Smooth muscle cell (in vitro differentiated cells): ENCODE measurements at regions not wholly inside any gene's neighbourhood (a gene's known extent, or its start where the extent isn't known, plus 50 kb on each side); places are given as distances from the start of the nearest gene placed in this dataset.

Experiments used
- DNase-seq: peaks from one replicate; lab custom pipeline; 2025; ENCODE audit not compliant: unreplicated experiment; lab: John Stamatoyannopoulos, UW
- H2AFZ ChIP-seq: fragments of 200-600 bp; sonication (generic); 2 replicates; pipeline ENCODE4 v1.6.0; 2016; ENCODE audit warnings: antibody characterized with exemption, low read depth, mild to moderate bottlenecking
- H3F3A ChIP-seq: fragments of 200-600 bp; sonication (generic); 2 replicates; pipeline ENCODE4 v1.6.0; 2017; ENCODE audit warnings: antibody characterized with exemption, low read depth
- H3K27ac ChIP-seq: fragments of 200-600 bp; sonication (generic); 2 replicates; pipeline ENCODE4 v1.5.1; 2016; ENCODE audit warnings: low read depth, mild to moderate bottlenecking
- H3K27me3 ChIP-seq: fragments of 200-600 bp; sonication (generic); 2 replicates; pipeline ENCODE4 v1.6.1; 2016; ENCODE audit warnings: low read depth, mild to moderate bottlenecking
- H3K36me3 ChIP-seq: fragments of 200-600 bp; sonication (generic); 2 replicates; pipeline ENCODE4 v1.5.1; 2016; ENCODE audit warnings: low read depth
- H3K4me1 ChIP-seq: fragments of 200-600 bp; sonication (generic); 2 replicates; pipeline ENCODE4 v1.5.1; 2016; ENCODE audit warnings: low read depth
- H3K4me2 ChIP-seq: fragments of 200-600 bp; sonication (generic); 2 replicates; pipeline ENCODE4 v1.6.0; 2016; ENCODE audit warnings: mild to moderate bottlenecking
- H3K4me3 ChIP-seq: fragments of 200-600 bp; sonication (generic); 2 replicates; pipeline ENCODE4 v1.5.1; 2016; ENCODE audit warnings: mild to moderate bottlenecking
- H3K79me2 ChIP-seq: fragments of 200-600 bp; sonication (generic); 2 replicates; pipeline ENCODE4 v1.6.0; 2016; ENCODE audit warnings: low read depth, mild to moderate bottlenecking
- H3K9ac ChIP-seq: fragments of 200-600 bp; sonication (generic); 2 replicates; pipeline ENCODE4 v1.6.0; 2016; ENCODE audit warnings: low read depth
- H3K9me3 ChIP-seq: fragments of 200-600 bp; sonication (generic); replicated peaks from 2 replicates; pipeline ENCODE4 v1.5.1; 2016; ENCODE audit warnings: low read depth
- H4K20me1 ChIP-seq: fragments of 200-600 bp; sonication (generic); 2 replicates; pipeline ENCODE4 v1.6.0; 2016; ENCODE audit warnings: low read depth
- CTCF ChIP-seq: fragments of 200-600 bp; sonication (generic); IDR thresholded peaks from 2 replicates; pipeline ENCODE4 v1.5.1; 2017; ENCODE audit warnings: borderline replicate concordance, mild to moderate bottlenecking, antibody characterized with exemption; ENCODE audit not compliant: insufficient read depth, poor library complexity, severe bottlenecking
- WGBS: methylation state at CpG from one replicate; pipeline ENCODE4 v1.1.7; 2016; ENCODE audit warnings: low lambda C conversion rate; 5-methylcytosine and 5-hydroxymethylcytosine counted together

- 92% methylated on average over 10 of the region's 10 CpGs for WGBS
- H3K9me3 ChIP-seq: no peaks in the 10 kb centered on the region
- no peaks in the 10 kb centered on the region for H3F3A ChIP-seq
- no peaks in the 10 kb centered on the region for H3K27me3 ChIP-seq
- no peak for DNase-seq
- no peaks in the 10 kb centered on the region for H3K36me3 ChIP-seq
- peaks cover 8% of the 10 kb centered on the region for H3K4me1 ChIP-seq
- H4K20me1 ChIP-seq: no peaks in the 10 kb centered on the region
- no peak overlapping the region for H2AFZ ChIP-seq
- H3K9ac ChIP-seq: no peak overlapping the region
- H3K4me3 ChIP-seq: no peak overlapping the region
- no peak overlapping the region for H3K27ac ChIP-seq
- H3K79me2 ChIP-seq: no peaks in the 10 kb centered on the region
- H3K4me2 ChIP-seq: no peak overlapping the region
- no peak for TF ChIP-seq CTCF
These were observed 123.3 kb upstream of the SH3BP4 start for GRCh38 chr2:234828382-234829073.

GRCh38 chr2:234827096-234827860 lies 124.5 kb upstream of the SH3BP4 start:
- no peaks in the 10 kb centered on the region for H3K27me3 ChIP-seq
- no peak overlapping the region for H3K4me2 ChIP-seq
- no peaks in the 10 kb centered on the region for H3K79me2 ChIP-seq
- WGBS: 91% methylated on average over 2 of the region's 2 CpGs
- H3K4me3 ChIP-seq: no peak overlapping the region
- DNase-seq: no peak
- no peak overlapping the region for H3K9ac ChIP-seq
- no peak overlapping the region for H2AFZ ChIP-seq
- no peaks in the 10 kb centered on the region for H3K36me3 ChIP-seq
- peaks cover 10% of the 10 kb centered on the region for H3K4me1 ChIP-seq
- H3K9me3 ChIP-seq: no peaks in the 10 kb centered on the region
- no peaks in the 10 kb centered on the region for H3F3A ChIP-seq
- H3K27ac ChIP-seq: no peak overlapping the region
- no peak for TF ChIP-seq CTCF
- no peaks in the 10 kb centered on the region for H4K20me1 ChIP-seq

- no peak overlapping the region for H3K4me3 ChIP-seq
- H2AFZ ChIP-seq: no peak overlapping the region
- 94% methylated on average over 5 of the region's 5 CpGs for WGBS
- no peaks in the 10 kb centered on the region for H3F3A ChIP-seq
- no peaks in the 10 kb centered on the region for H3K36me3 ChIP-seq
- no peak for TF ChIP-seq CTCF
- no peaks in the 10 kb centered on the region for H3K79me2 ChIP-seq
- H3K9me3 ChIP-seq: no peaks in the 10 kb centered on the region
- no peaks in the 10 kb centered on the region for H3K27me3 ChIP-seq
- no peak for DNase-seq
- H3K4me2 ChIP-seq: no peak overlapping the region
- H3K9ac ChIP-seq: no peak overlapping the region
- H3K27ac ChIP-seq: no peak overlapping the region
- no peaks in the 10 kb centered on the region for H4K20me1 ChIP-seq
- peaks cover 10% of the 10 kb centered on the region for H3K4me1 ChIP-seq
These were observed 125.1 kb upstream of the SH3BP4 start for GRCh38 chr2:234826681-234827080.
